ENCODE measurements at regions not wholly inside any gene's neighbourhood (a gene's known extent, or its start where the extent isn't known, plus 50 kb on each side); places are given as distances from the start of the nearest gene placed in this dataset.

- no peak for DNase-seq (ENCODE audit: low spot score)
- Histone ChIP-seq H3K4me1 (ENCODE audit: control insufficient read depth in 4 of 4, insufficient read depth in 4 of 4, low read length in 3 of 4) (no peaks in the 10 kb centered on the region), H3K9me3 (ENCODE audit: control insufficient read depth in 4 of 4, low read length in 3 of 4) (no peaks in the 10 kb centered on the region), H3K9ac (ENCODE audit: low read depth in 1 of 2, low read length in 2 of 2) (no peak overlapping the region), H3K4me3 (ENCODE audit: low read depth in 1 of 3, low read length in 3 of 3) (no peak overlapping the region), H3K27ac (ENCODE audit: low read depth in 1 of 2, low read length in 2 of 2) (no peak overlapping the region), H3K36me3 (ENCODE audit: control insufficient read depth in 4 of 4, insufficient read depth in 3 of 4, low read depth in 1 of 4, low read length in 3 of 4) (no peaks in the 10 kb centered on the region), H3K27me3 (ENCODE audit: control insufficient read depth in 4 of 4, insufficient read depth in 4 of 4, low read length in 3 of 4) (no peaks in the 10 kb centered on the region)
- 82% methylated on average over 2 of the region's 2 CpGs for WGBS
- TF ChIP-seq MAX (IDR thresholded peaks at IDR 0.05) (no peak), FOXA2 (IDR thresholded peaks at IDR 0.05) (no peak), JUND (IDR thresholded peaks at IDR 0.05) (no peak), NR2F2 (IDR thresholded peaks at IDR 0.05) (no peak)
Observed at GRCh38 chr1:81115422-81115821, 685.3 kb upstream of the ADGRL2 start.

- Histone ChIP-seq H3K4me1 (ENCODE audit: control insufficient read depth in 4 of 4, insufficient read depth in 4 of 4, low read length in 3 of 4) (no peaks in the 10 kb centered on the region), H3K9me3 (ENCODE audit: control insufficient read depth in 4 of 4, low read length in 3 of 4) (no peaks in the 10 kb centered on the region), H3K27me3 (ENCODE audit: control insufficient read depth in 4 of 4, insufficient read depth in 4 of 4, low read length in 3 of 4) (peaks cover 0 to 2% (median 0%) of the 10 kb centered on the region in 4 donors), H3K27ac (ENCODE audit: low read depth in 1 of 2, low read length in 2 of 2) (no peak overlapping the region), H3K9ac (ENCODE audit: low read depth in 1 of 2, low read length in 2 of 2) (no peak overlapping the region), H3K36me3 (ENCODE audit: control insufficient read depth in 4 of 4, insufficient read depth in 3 of 4, low read depth in 1 of 4, low read length in 3 of 4) (no peaks in the 10 kb centered on the region), H3K4me3 (ENCODE audit: low read depth in 1 of 3, low read length in 3 of 3) (no peak overlapping the region)
- TF ChIP-seq CTCF (IDR thresholded peaks at IDR 0.05; ENCODE audit: low read depth, low read length, missing input control), result no peak
- TF ChIP-seq REST (IDR thresholded peaks at IDR 0.05), result no peak
- no peak for TF ChIP-seq ZBTB33 (IDR thresholded peaks at IDR 0.05)
- no peak for TF ChIP-seq HNF4A (conservative IDR thresholded peaks at IDR 0.05)
- 83% methylated on average over 5 of the region's 5 CpGs for WGBS
- DNase-seq (ENCODE audit: low spot score), result no peak
Observed at GRCh38 chr1:81114191-81114590, 686.5 kb upstream of the ADGRL2 start.

GRCh38 chr1:81113688-81114087, 687.0 kb upstream of the ADGRL2 start:
- no peaks in the 10 kb centered on the region for H3K36me3 ChIP-seq (ENCODE audit: control insufficient read depth in 4 of 4, insufficient read depth in 3 of 4, low read depth in 1 of 4, low read length in 3 of 4)
- no peaks in the 10 kb centered on the region for H3K4me1 ChIP-seq (ENCODE audit: control insufficient read depth in 4 of 4, insufficient read depth in 4 of 4, low read length in 3 of 4)
- no peak overlapping the region for H3K27ac ChIP-seq (ENCODE audit: low read depth in 1 of 2, low read length in 2 of 2)
- peaks cover 0 to 2% (median 0%) of the 10 kb centered on the region in 4 donors for H3K27me3 ChIP-seq (ENCODE audit: control insufficient read depth in 4 of 4, insufficient read depth in 4 of 4, low read length in 3 of 4)
- DNase-seq (ENCODE audit: low spot score), result no peak
- H3K9me3 ChIP-seq (ENCODE audit: control insufficient read depth in 4 of 4, low read length in 3 of 4), result no peaks in the 10 kb centered on the region
- no peak overlapping the region for H3K9ac ChIP-seq (ENCODE audit: low read depth in 1 of 2, low read length in 2 of 2)
- no peak overlapping the region for H3K4me3 ChIP-seq (ENCODE audit: low read depth in 1 of 3, low read length in 3 of 3)
- TF ChIP-seq CTCF (IDR thresholded peaks at IDR 0.05; ENCODE audit: low read depth, low read length, missing input control), result no peak
- no peak for TF ChIP-seq SP1 (IDR thresholded peaks at IDR 0.05)
- TF ChIP-seq ZBTB33 (IDR thresholded peaks at IDR 0.05), result no peak
- TF ChIP-seq REST (IDR thresholded peaks at IDR 0.05), result no peak
- TF ChIP-seq GABPA (IDR thresholded peaks at IDR 0.05 in 1 of 2, conservative IDR thresholded peaks at IDR 0.05 in 1 of 2), result no peak

Data from liver (tissue), 8 donors.